Left ventricle myocardium superior (tissue), 1 donor: ENCODE measurements at regions not wholly inside any gene's neighbourhood (a gene's known extent, or its start where the extent isn't known, plus 50 kb on each side); places are given as distances from the start of the nearest gene placed in this dataset.

Experiments used
- ATAC-seq: fragments of 200-7000 bp; cut with Tn5 transposase; one replicate; pipeline ENCODE4 v1.9.1; 2020; ENCODE audit warnings: mild to moderate bottlenecking, moderate library complexity
- DNase-seq: peaks from one replicate; pipeline ENCODE4 v3.0.0-alpha.2; 2020
- intact Hi-C: fragments of 100-400 bp; cut with micrococcal nuclease; formaldehyde crosslinking; loops from one replicate; pipeline ENCODE4 v1.11.0; 2022
- donor health status: DM: no; HTN: yes; CAD: no; lungs with severe emphysema.

- intact Hi-C loops = no loop called here
- DNase-seq (no peak), ATAC-seq (no peak)
Measured at GRCh38 chr10:25076506-25077177, 60.2 kb downstream of the THNSL1 start.

- ATAC-seq = no peak
- no peak for DNase-seq
- intact Hi-C loops = no loop called here
Measured at GRCh38 chr10:25078658-25079431, 62.4 kb downstream of the THNSL1 start.

GRCh38 chr10:25080880-25081581, 64.6 kb downstream of the THNSL1 start:
- ATAC-seq (peak; percentile 98), DNase-seq (peak; percentile 75)
- intact Hi-C loops = loop anchor here (5.0 to 10.0 kb wide), 4 partner anchors 54 to 464 kb away; partner anchors contain the start of gene ARHGAP21

- ATAC-seq (peak; percentile 54), DNase-seq (no peak)
- intact Hi-C loops = loop anchor here (5.0 to 10.0 kb wide), 4 partner anchors 55 to 465 kb away; partner anchors contain the start of gene ARHGAP21
Measured at GRCh38 chr10:25082276-25083204, 66.1 kb downstream of the THNSL1 start.

DNA sequence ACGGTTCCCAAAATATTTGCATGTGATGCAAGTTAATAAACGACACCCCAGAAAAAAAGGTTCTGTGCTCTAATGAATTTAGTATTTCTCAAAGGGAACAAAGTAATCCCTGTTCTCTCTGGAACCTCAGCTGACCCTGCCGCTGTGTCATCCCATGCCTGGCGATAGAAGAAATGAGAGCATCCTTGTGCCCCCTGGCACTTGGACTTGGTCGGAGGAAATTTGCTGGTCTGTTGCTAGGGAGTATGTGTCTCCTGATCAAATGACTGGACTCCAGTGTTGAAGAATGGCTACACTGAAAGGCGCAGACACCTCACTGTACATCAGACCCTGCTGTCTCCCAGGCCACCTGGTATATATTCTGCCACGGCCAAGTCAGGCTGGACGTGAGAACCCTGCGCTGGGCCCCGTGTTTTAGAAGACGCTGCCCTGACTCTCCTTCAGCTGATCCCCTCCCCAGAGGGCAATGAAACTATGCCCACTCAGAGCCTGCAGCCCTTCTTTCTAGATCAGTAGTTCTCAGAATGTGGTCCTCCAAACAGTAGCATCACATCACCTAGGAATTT, 67.2 kb downstream of the THNSL1 start:
- DNase-seq (no peak), ATAC-seq (no peak)
- intact Hi-C loops = loop anchor here (5.0 to 10.0 kb wide), 4 partner anchors 56 to 466 kb away; partner anchors contain the start of gene ARHGAP21

DNA sequence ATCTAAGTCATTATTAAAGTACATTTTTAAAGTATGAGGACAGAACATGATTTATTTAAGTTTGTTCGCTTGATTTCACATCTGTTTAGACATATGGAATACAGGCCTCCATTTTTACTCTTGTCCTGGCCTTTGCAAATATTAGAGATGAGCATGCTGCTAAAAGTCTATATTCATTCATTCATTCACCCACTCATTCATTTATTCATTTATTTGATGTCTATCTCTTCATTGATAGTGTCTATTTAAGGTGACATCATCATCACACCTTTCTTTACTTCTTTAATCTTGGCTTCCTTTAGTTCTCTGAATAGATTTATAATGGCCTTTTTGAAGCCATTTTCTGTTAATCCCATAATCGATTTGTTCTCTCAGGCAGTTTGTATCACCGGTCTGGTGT, 68.0 kb downstream of the THNSL1 start:
- DNase-seq = no peak
- ATAC-seq = no peak
- intact Hi-C loops = loop anchor here (5.0 to 10.0 kb wide), 4 partner anchors 57 to 467 kb away; partner anchors contain the start of gene ARHGAP21

- no peak for DNase-seq
- intact Hi-C loops = no loop called here
- ATAC-seq = no peak
Measured at GRCh38 chr10:25094590-25094989, 78.2 kb downstream of the THNSL1 start.

GRCh38 chr10:25097669-25098411, 77.0 kb upstream of the GPR158 start:
- intact Hi-C loops = no loop called here
- ATAC-seq (no peak), DNase-seq (no peak)

- DNase-seq (no peak), ATAC-seq (no peak)
- intact Hi-C loops = no loop called here
Measured at GRCh38 chr10:25100141-25100540, 74.7 kb upstream of the GPR158 start.

- intact Hi-C loops = no loop called here
- DNase-seq (no peak), ATAC-seq (peak; percentile 11)
Measured at GRCh38 chr10:25101461-25102146, 73.2 kb upstream of the GPR158 start.

DNA sequence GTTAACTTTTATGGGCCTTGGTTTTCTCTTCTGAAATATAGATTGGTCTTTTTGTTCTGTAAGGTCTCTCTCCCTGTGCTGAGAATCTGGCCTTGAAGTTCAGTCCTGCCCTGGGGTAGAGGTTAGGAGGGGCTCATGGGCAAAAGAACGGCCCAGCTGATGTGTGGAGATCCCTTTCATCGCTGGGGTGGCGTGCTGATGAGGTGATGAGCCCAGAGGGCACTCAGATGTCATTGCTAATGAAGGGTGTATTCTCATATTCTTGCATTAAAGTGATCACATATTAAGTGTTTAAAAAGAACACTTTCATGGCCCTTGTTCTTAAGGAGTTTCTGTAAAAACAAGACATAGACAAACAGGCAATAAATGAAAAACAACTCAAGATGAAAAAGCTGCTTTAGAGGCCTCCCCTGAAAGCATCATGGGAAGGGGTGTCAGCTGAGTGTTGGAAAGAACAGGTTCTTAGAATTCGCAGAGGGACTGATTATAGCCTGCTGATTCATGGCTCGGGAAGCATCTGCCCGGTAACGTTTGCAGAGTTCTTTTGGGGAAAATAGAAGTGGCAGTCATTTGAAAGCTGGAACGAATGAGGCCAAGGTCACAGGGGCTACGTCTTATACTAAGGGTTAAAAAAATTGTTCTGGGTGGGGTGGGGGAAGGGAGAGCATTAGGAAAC, 72.5 kb upstream of the GPR158 start:
- ATAC-seq = no peak
- no peak for DNase-seq
- intact Hi-C loops = no loop called here

DNA sequence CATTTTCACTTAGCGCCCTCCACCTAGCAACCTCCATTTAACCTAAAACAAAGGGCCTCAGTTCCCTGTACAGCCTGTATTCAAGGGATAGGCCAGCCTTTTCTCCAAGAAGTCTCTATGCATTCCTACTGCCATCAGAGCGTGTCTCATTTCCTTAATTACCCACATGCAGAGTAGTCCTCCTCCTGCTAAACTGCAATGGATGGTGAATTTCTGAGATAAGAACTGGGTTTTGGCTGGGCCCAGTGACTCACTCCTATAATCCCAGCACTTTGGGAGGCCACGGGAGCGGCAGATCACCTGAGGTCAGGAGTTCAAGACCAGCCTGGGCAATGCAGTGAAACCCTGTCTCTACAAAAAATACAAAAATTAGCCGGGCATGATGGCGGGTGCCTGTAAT, 71.1 kb upstream of the GPR158 start:
- DNase-seq (no peak), ATAC-seq (no peak)
- intact Hi-C loops = no loop called here

- intact Hi-C loops = no loop called here
- ATAC-seq = no peak
Measured at GRCh38 chr10:25104441-25104840, 70.4 kb upstream of the GPR158 start.

GRCh38 chr10:25105262-25105661, 69.5 kb upstream of the GPR158 start:
- ATAC-seq = no peak
- DNase-seq = no peak
- intact Hi-C loops = no loop called here

More at GRCh38 chr10:25104441-25104840, 70.4 kb upstream of the GPR158 start:
- no peak for DNase-seq

- no peak for ATAC-seq
- intact Hi-C loops = no loop called here
- DNase-seq = no peak
Measured at GRCh38 chr10:25105743-25106260, 69.0 kb upstream of the GPR158 start.

DNA sequence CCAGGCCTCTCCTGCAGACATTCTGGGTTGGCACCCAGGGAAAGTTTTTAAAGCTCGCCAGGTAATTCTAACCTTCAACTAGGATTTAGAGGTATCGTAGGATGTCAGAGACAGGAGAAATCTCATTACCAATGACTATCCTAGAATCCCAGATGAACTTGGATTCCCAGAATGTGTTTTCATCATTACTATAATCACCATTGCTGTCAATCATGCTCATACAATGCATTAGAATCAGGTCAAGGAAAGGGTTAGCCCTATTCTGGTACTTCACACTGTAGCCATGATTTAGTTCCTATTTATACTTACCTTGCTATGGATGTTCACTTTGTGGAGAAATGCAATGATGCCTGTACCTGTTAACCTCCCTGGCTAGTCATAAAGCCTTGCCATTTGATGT, 67.0 kb upstream of the GPR158 start:
- DNase-seq (no peak), ATAC-seq (no peak)
- intact Hi-C loops = no loop called here
